Tibial artery (tissue), 4 donors: ENCODE measurements at regions not wholly inside any gene's neighbourhood (a gene's known extent, or its start where the extent isn't known, plus 50 kb on each side); places are given as distances from the start of the nearest gene placed in this dataset.

Source experiments
- DNase-seq, 2 donors: peaks; one replicate each; pipeline ENCODE4 v3.0.0-alpha.2; 2019
- H3K27ac ChIP-seq, 2 donors: fragments of 200-600 bp; sonication (generic) in 1 of 2; 1 replicate in 1 of 2; 2 replicates in 1 of 2; pipeline ENCODE4 v1.5.1; 2018 to 2019; ENCODE audit warnings: mild to moderate bottlenecking in 1 of 2
- H3K27me3 ChIP-seq, 2 donors: fragments of 200-600 bp; sonication (generic) in 1 of 2; one replicate each; pipeline versions ENCODE4 v1.5.1 to v1.6.0; 2016 to 2019
- H3K36me3 ChIP-seq, 3 donors: fragments of 200-600 bp; sonication (generic) in 2 of 3; one replicate each; pipeline ENCODE4 v1.5.1; 2016 to 2019; ENCODE audit warnings: mild to moderate bottlenecking in 2 of 3
- H3K4me1 ChIP-seq, 4 donors: fragments of 200-600 bp; sonication (generic) in 2 of 4; 1 replicate in 3 of 4; 2 replicates in 1 of 4; pipeline ENCODE4 v1.5.1; 2016 to 2019
- H3K4me3 ChIP-seq, 2 donors: fragments of 200-600 bp; sonication (generic) in 1 of 2; 1 replicate in 1 of 2; 2 replicates in 1 of 2; pipeline ENCODE4 v1.5.1; 2018 to 2019; ENCODE audit warnings: mild to moderate bottlenecking in 2 of 2
- H3K9me3 ChIP-seq, 3 donors: fragments of 200-600 bp; sonication (generic) in 1 of 3; one replicate each; pipeline ENCODE4 v1.5.1; 2016 to 2019
- CTCF ChIP-seq, 2 experiments: fragments of 200-600 bp in 1 of 2; fragments of 450-650 bp in 1 of 2; IDR thresholded peaks; one replicate each; pipeline ENCODE4 v1.5.1; 2017 to 2019; ENCODE audit warnings: antibody characterized with exemption in 2 of 2, mild to moderate bottlenecking in 1 of 2, moderate library complexity in 1 of 2
- intact Hi-C: fragments of 100-400 bp; cut with DNase I; formaldehyde crosslinking; loops from one replicate; pipeline ENCODE4 v1.15.0; 2023; ENCODE audit warnings: low total_unique reads

GRCh38 chr14:81940651-81941050 lies 407.0 kb upstream of the SEL1L start:
- no peak for TF ChIP-seq CTCF (IDR thresholded peaks at IDR 0.05)
- Histone ChIP-seq H3K9me3 (no peaks in the 10 kb centered on the region), H3K4me3 (no peak overlapping the region), H3K4me1 (no peaks in the 10 kb centered on the region), H3K36me3 (no peaks in the 10 kb centered on the region), H3K27ac (no peak overlapping the region), H3K27me3 (no peaks in the 10 kb centered on the region)
- DNase-seq, result no peak
- intact Hi-C loops, result no loop called here

GRCh38 chr14:81942071-81942470 lies 408.4 kb upstream of the SEL1L start:
- DNase-seq, result no peak
- H3K27ac ChIP-seq, result no peak overlapping the region

GRCh38 chr14:81946375-81946774 lies 412.7 kb upstream of the SEL1L start:
- no peak for DNase-seq
- Histone ChIP-seq H3K9me3 (no peaks in the 10 kb centered on the region), H3K27me3 (no peaks in the 10 kb centered on the region), H3K4me1 (no peaks in the 10 kb centered on the region), H3K36me3 (no peaks in the 10 kb centered on the region), H3K4me3 (no peak overlapping the region), H3K27ac (no peak overlapping the region)
- TF ChIP-seq CTCF (IDR thresholded peaks at IDR 0.05), result no peak
- intact Hi-C loops, result no loop called here

More at GRCh38 chr14:81942071-81942470, 408.4 kb upstream of the SEL1L start:
- intact Hi-C loops, result no loop called here
- Histone ChIP-seq H3K4me3 (no peak overlapping the region), H3K27me3 (no peaks in the 10 kb centered on the region), H3K9me3 (no peaks in the 10 kb centered on the region), H3K36me3 (no peaks in the 10 kb centered on the region), H3K4me1 (no peaks in the 10 kb centered on the region)
- no peak for TF ChIP-seq CTCF (IDR thresholded peaks at IDR 0.05)

GRCh38 chr14:81946834-81947798 lies 413.5 kb upstream of the SEL1L start:
- Histone ChIP-seq H3K27ac (no peak overlapping the region), H3K9me3 (no peaks in the 10 kb centered on the region), H3K36me3 (no peaks in the 10 kb centered on the region), H3K4me1 (no peaks in the 10 kb centered on the region), H3K4me3 (no peak overlapping the region), H3K27me3 (no peaks in the 10 kb centered on the region)
- intact Hi-C loops, result no loop called here
- TF ChIP-seq CTCF (IDR thresholded peaks at IDR 0.05), result no peak
- DNase-seq, result no peak

GRCh38 chr14:81952917-81953316 lies 419.3 kb upstream of the SEL1L start:
- no peak overlapping the region for H3K27ac ChIP-seq
- no peaks in the 10 kb centered on the region for H3K27me3 ChIP-seq
- H3K36me3 ChIP-seq, result no peaks in the 10 kb centered on the region
- DNase-seq, result no peak
- no peaks in the 10 kb centered on the region for H3K9me3 ChIP-seq
- TF ChIP-seq CTCF (IDR thresholded peaks at IDR 0.05), result no peak
- no peaks in the 10 kb centered on the region for H3K4me1 ChIP-seq
- intact Hi-C loops, result no loop called here
- no peak overlapping the region for H3K4me3 ChIP-seq
